Body of pancreas (tissue), 4 donors: ENCODE measurements at regions not wholly inside any gene's neighbourhood (a gene's known extent, or its start where the extent isn't known, plus 50 kb on each side); places are given as distances from the start of the nearest gene placed in this dataset.

ENCODE experiments used
- POLR2A ChIP-seq, 3 donors: fragments of 450-650 bp; IDR thresholded peaks; one replicate each; pipeline ENCODE4 v1.6.1; 2016; ENCODE audit warnings: antibody characterized with exemption in 3 of 3, mild to moderate bottlenecking in 2 of 3
- TF ChIP-seq, protein P1 (sequence below), 7 experiments: fragments of 450-650 bp in 4 of 7; fragments of 200-600 bp in 3 of 7; sonication (generic) in 3 of 7; IDR thresholded peaks; one replicate each; pipeline ENCODE4 v1.5.1; 2016 to 2019; ENCODE audit warnings: antibody characterized with exemption in 7 of 7

DNA sequence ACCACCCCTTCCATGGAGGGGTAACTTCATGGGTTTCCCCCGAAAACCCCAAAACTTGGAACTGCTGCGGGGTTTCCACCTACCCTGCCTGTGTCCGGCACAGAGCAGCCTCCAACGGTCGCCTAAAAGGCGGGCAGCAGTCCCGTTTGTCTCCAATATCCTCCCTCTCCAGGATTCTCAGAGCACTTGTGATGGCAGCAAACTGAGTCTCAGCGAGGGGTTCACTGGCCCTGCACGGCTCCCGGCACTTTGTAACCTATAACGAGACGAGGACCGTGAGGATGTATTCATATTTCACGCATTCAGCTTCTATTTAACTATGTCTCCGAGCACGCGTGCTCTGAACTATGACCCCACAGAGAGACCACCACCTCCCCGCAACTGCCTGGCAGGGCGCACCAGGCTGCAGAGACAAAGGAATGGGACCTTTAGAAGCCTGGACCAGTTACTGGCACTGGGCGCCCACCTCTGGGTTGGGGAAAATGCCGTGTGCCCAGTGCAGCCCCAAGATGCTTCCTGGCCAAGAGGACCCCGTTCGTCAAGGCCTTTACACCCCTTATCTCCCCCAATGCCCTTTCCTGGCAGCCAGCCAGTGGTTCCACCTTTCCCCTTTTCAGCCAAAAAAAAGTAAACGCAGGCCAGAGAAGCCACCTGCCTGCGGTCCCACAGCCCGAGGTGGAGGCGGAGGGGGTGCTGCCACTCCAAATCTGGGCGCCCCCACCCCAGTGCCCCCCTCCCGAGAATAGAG, 173.1 kb upstream of the RTL1 start:
- TF ChIP-seq, protein P1, sequence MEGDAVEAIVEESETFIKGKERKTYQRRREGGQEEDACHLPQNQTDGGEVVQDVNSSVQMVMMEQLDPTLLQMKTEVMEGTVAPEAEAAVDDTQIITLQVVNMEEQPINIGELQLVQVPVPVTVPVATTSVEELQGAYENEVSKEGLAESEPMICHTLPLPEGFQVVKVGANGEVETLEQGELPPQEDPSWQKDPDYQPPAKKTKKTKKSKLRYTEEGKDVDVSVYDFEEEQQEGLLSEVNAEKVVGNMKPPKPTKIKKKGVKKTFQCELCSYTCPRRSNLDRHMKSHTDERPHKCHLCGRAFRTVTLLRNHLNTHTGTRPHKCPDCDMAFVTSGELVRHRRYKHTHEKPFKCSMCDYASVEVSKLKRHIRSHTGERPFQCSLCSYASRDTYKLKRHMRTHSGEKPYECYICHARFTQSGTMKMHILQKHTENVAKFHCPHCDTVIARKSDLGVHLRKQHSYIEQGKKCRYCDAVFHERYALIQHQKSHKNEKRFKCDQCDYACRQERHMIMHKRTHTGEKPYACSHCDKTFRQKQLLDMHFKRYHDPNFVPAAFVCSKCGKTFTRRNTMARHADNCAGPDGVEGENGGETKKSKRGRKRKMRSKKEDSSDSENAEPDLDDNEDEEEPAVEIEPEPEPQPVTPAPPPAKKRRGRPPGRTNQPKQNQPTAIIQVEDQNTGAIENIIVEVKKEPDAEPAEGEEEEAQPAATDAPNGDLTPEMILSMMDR (IDR thresholded peaks at IDR 0.05) = no peak
- TF ChIP-seq POLR2A (IDR thresholded peaks at IDR 0.05) = no peak
